IPS-20b (cell line): ENCODE measurements at regions not wholly inside any gene's neighbourhood (a gene's known extent, or its start where the extent isn't known, plus 50 kb on each side); places are given as distances from the start of the nearest gene placed in this dataset.

Experiments used
- H3K27ac ChIP-seq: one replicate; pipeline ENCODE4 v1.5.1; 2013; ENCODE audit warnings: low read length
- H3K27me3 ChIP-seq: 2 replicates; pipeline ENCODE4 v1.6.1; 2013; ENCODE audit warnings: mild to moderate bottlenecking, low read length, inconsistent platforms; ENCODE audit not compliant: insufficient read depth
- H3K36me3 ChIP-seq: 2 replicates; pipeline ENCODE4 v1.6.1; 2013; ENCODE audit warnings: low read depth, mild to moderate bottlenecking, inconsistent platforms, low read length, moderate library complexity; ENCODE audit not compliant: insufficient read depth
- H3K4me1 ChIP-seq: 2 replicates; pipeline ENCODE4 v1.6.1; 2013; ENCODE audit warnings: mild to moderate bottlenecking, control low read depth, inconsistent platforms, low read length, moderate library complexity; ENCODE audit not compliant: insufficient read depth
- H3K4me3 ChIP-seq: 2 replicates; pipeline ENCODE4 v1.5.1; 2013; ENCODE audit warnings: mild to moderate bottlenecking, low read length, inconsistent platforms
- H3K9ac ChIP-seq: 2 replicates; pipeline ENCODE4 v1.6.1; 2013; ENCODE audit warnings: low read depth, mild to moderate bottlenecking, inconsistent platforms, low read length, moderate library complexity
- H3K9me3 ChIP-seq: 2 replicates; pipeline ENCODE4 v1.6.1; 2013; ENCODE audit warnings: mild to moderate bottlenecking, low read depth, low read length, inconsistent platforms; ENCODE audit not compliant: insufficient read depth

DNA sequence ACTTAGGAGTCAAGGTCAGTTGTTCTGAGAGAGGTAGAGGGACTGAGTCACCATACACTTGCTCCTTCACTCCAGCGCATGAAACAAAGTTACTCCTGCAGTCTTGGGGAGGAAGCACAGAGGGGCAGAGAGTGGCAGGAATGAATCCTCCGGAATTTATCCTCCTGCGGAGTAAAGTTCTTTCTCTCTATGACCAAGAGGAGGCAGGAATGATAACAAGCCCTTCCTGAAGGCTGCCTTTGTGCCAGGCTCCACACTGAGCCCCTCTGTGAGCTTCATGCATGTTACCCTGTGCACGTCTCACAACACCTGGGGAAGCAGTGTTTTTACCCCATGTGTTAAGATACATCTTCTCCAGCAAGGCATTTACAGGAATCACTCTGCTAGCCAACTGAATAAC lies 458.4 kb downstream of the KLF12 start:
- Histone ChIP-seq H3K27me3 (no peaks in the 10 kb centered on the region), H3K9ac (no peak overlapping the region), H3K4me3 (no peak overlapping the region), H3K9me3 (no peaks in the 10 kb centered on the region), H3K4me1 (peaks cover 10% of the 10 kb centered on the region), H3K27ac (no peak overlapping the region), H3K36me3 (no peaks in the 10 kb centered on the region)

DNA sequence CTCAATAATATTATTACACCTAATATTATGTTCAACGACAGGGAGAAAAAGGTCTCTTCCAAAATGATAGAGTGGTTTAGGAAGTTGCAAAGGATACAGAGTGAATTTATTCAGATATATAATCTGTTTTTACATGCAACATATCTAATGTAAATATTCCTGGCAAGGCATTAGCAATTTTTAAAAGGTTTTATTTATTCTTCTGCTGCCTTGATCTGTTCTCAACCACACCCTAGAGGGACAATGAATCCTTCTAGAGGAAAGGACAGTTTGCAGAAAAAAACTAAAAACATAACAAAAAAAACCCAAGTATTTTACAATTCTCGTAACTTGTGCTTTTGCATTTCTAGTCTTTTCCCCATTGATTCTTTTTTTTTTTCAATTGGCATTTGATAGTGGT lies 459.6 kb downstream of the KLF12 start:
- Histone ChIP-seq H3K36me3 (no peaks in the 10 kb centered on the region), H3K4me3 (no peak overlapping the region), H3K9ac (no peak overlapping the region), H3K27me3 (no peaks in the 10 kb centered on the region), H3K9me3 (no peaks in the 10 kb centered on the region), H3K27ac (no peak overlapping the region), H3K4me1 (peaks cover 10% of the 10 kb centered on the region)

GRCh38 chr13:73673931-73674330 lies 460.3 kb downstream of the KLF12 start:
- H3K36me3 ChIP-seq: no peaks in the 10 kb centered on the region
- H3K9ac ChIP-seq: no peak overlapping the region
- H3K4me3 ChIP-seq: no peak overlapping the region
- no peaks in the 10 kb centered on the region for H3K9me3 ChIP-seq
- peaks cover 10% of the 10 kb centered on the region for H3K4me1 ChIP-seq
- H3K27ac ChIP-seq: no peak overlapping the region
- no peaks in the 10 kb centered on the region for H3K27me3 ChIP-seq

DNA sequence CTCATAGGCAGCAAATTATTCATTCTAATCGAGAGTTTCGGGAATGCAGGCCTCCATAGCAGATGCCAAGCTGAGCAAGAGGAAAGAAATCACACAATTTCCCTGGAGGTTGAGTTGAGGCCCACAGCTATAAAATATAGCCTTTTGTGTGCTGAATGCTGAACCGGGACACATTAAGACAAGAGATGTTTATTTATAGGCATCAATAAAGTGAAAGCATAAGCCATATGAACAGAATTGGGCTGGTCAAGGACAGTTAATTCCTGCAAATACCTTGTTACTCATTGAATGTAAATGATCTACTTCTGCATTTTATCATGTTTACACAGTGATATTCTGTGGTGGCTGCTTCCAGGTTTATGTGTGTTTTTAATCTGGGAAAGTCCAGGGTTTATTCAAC lies 461.7 kb downstream of the KLF12 start:
- no peak overlapping the region for H3K4me3 ChIP-seq
- no peak overlapping the region for H3K9ac ChIP-seq
- peaks cover 9% of the 10 kb centered on the region for H3K4me1 ChIP-seq
- H3K36me3 ChIP-seq: no peaks in the 10 kb centered on the region
- no peak overlapping the region for H3K27ac ChIP-seq
- H3K27me3 ChIP-seq: no peaks in the 10 kb centered on the region
- no peaks in the 10 kb centered on the region for H3K9me3 ChIP-seq

GRCh38 chr13:73671732-73672131 lies 462.5 kb downstream of the KLF12 start:
- H3K27me3 ChIP-seq: no peaks in the 10 kb centered on the region
- no peak overlapping the region for H3K27ac ChIP-seq
- H3K4me1 ChIP-seq: peaks cover 2% of the 10 kb centered on the region
- H3K9me3 ChIP-seq: no peaks in the 10 kb centered on the region
- H3K9ac ChIP-seq: no peak overlapping the region
- H3K36me3 ChIP-seq: no peaks in the 10 kb centered on the region
- H3K4me3 ChIP-seq: no peak overlapping the region

DNA sequence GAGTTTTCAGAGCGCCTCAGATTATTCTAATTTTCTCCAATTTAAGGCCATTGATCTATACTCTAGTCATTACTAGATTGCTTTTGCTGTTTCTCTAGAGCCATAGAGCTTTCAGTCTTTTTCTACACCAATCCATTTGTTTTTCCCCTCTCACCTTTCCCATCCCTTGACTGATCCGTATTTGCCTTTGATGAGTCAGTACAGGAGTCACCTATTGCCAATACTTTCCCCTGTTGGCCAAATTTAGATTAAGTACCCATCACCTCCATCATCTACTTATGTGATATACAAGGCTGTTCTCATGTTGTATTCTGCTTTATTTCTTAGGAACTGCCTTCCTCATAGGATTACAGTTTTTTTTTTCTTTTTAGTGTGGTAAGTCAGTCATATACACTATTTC lies 463.2 kb downstream of the KLF12 start:
- no peaks in the 10 kb centered on the region for H3K4me1 ChIP-seq
- H3K36me3 ChIP-seq: no peaks in the 10 kb centered on the region
- H3K27me3 ChIP-seq: no peaks in the 10 kb centered on the region
- H3K4me3 ChIP-seq: no peak overlapping the region
- no peaks in the 10 kb centered on the region for H3K9me3 ChIP-seq
- no peak overlapping the region for H3K27ac ChIP-seq
- no peak overlapping the region for H3K9ac ChIP-seq

DNA sequence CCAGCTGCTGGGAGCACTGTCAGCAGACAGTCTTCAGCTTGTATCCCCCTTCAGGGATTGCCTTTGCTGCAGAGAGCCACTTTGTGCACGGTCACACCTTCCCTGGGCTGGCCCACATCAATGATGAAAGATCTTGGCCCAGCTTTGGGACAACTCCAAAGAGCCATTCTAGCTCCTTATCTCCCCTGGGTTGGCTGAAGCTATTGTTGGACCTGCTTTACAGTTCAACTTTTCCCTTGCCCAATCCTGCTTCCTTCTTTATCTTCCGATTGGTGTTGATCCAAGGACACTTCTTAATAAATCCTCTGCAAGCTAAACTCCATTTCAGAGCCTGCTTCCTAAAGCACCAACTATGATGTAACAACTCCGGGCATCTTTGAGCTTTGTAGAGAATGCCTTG lies 466.4 kb downstream of the KLF12 start:
- Histone ChIP-seq H3K36me3 (no peaks in the 10 kb centered on the region), H3K27ac (no peak overlapping the region), H3K4me1 (no peaks in the 10 kb centered on the region), H3K9me3 (no peaks in the 10 kb centered on the region), H3K9ac (no peak overlapping the region), H3K27me3 (no peaks in the 10 kb centered on the region), H3K4me3 (no peak overlapping the region)

DNA sequence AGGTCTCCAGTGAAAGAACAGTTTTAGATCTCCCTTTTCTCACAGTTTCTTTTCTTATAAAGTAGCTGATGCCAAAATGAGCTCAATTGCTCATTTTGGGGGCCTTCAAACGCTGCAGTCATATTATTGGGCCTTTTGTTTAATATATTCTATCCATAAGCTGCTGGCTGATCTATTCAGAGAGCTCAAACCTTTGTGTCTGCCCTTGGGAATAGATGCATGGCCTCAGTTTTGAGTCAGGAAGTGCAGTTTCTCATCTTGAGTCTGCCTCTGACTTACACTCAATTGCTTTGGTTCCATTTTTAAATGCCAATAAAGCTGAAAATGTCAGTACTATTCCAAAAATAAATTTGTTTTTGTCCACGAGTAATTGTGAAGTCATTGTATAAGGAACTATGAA lies 468.9 kb downstream of the KLF12 start:
- no peak overlapping the region for H3K27ac ChIP-seq
- no peak overlapping the region for H3K4me3 ChIP-seq
- no peaks in the 10 kb centered on the region for H3K9me3 ChIP-seq
- no peak overlapping the region for H3K9ac ChIP-seq
- no peaks in the 10 kb centered on the region for H3K4me1 ChIP-seq
- H3K36me3 ChIP-seq: no peaks in the 10 kb centered on the region
- no peaks in the 10 kb centered on the region for H3K27me3 ChIP-seq

- H3K9ac ChIP-seq: no peak overlapping the region
- H3K4me3 ChIP-seq: no peak overlapping the region
- no peaks in the 10 kb centered on the region for H3K4me1 ChIP-seq
- H3K9me3 ChIP-seq: no peaks in the 10 kb centered on the region
- no peaks in the 10 kb centered on the region for H3K36me3 ChIP-seq
- H3K27me3 ChIP-seq: no peaks in the 10 kb centered on the region
- no peak overlapping the region for H3K27ac ChIP-seq
Observed at GRCh38 chr13:73664851-73665250, 469.4 kb downstream of the KLF12 start.

GRCh38 chr13:73662833-73663232 lies 471.4 kb downstream of the KLF12 start:
- Histone ChIP-seq H3K9ac (no peak overlapping the region), H3K36me3 (no peaks in the 10 kb centered on the region), H3K27me3 (no peaks in the 10 kb centered on the region), H3K27ac (no peak overlapping the region), H3K4me1 (no peaks in the 10 kb centered on the region), H3K9me3 (no peaks in the 10 kb centered on the region), H3K4me3 (no peak overlapping the region)

DNA sequence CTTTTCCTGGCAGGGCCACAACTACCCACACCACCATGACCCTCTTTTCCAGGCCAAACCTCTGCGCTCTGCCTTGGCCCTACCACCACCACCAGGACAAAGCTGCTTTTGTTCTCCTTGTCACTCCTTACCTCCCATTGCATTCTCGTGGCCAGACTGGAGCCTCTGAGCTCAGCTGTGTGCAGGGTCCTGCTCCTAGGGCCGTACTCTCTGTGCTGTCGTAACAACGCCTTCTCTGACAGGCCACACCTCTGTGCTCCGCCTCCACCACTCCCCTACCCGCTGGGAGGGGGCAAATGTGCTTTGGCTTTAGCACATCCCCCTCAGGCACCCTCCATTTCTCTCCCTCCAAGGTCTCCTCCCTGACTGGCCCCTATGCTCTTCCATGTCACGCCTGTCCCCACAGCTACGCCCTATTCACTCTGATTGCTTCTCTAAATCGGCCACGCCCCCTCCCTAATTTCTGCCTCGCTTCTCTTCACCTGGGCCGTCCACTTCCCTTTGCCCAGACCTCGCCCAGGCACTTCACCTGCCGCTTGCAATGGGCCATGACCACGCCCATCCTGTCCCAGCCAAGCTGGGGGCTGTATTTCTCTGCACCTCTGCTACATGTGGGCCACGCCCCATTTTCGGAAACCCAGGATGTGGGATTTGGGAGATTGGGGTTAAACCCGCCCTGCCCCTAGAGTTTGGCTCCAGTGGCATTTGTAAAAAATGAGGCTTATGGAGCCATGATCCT lies 472.3 kb downstream of the KLF12 start:
- no peaks in the 10 kb centered on the region for H3K27me3 ChIP-seq
- no peaks in the 10 kb centered on the region for H3K9me3 ChIP-seq
- no peak overlapping the region for H3K9ac ChIP-seq
- no peak overlapping the region for H3K27ac ChIP-seq
- H3K4me1 ChIP-seq: no peaks in the 10 kb centered on the region
- no peaks in the 10 kb centered on the region for H3K36me3 ChIP-seq
- no peak overlapping the region for H3K4me3 ChIP-seq

DNA sequence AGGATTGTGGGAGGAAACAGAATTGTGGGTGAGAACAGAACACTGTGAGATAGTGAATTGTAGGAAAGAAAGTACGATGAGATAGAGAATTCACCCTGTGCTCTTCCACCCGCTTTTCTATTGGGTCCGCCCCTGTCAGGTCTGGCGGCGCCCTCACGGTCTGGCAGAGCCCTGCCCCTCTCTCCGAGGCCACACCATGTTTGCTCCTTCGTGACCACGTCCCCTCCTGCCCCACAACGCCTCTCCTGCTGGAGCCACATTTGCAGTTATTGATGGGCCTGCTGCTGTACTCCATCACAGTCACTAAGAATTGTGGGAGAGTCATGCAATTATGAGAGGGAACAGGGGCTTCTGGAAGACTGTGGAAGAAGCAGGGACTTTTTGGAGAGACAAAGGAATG lies 473.1 kb downstream of the KLF12 start:
- H3K36me3 ChIP-seq: no peaks in the 10 kb centered on the region
- no peak overlapping the region for H3K4me3 ChIP-seq
- H3K9ac ChIP-seq: no peak overlapping the region
- no peak overlapping the region for H3K27ac ChIP-seq
- no peaks in the 10 kb centered on the region for H3K4me1 ChIP-seq
- no peaks in the 10 kb centered on the region for H3K27me3 ChIP-seq
- no peaks in the 10 kb centered on the region for H3K9me3 ChIP-seq
